Neural progenitor cell (in vitro differentiated cells): ENCODE measurements at regions not wholly inside any gene's neighbourhood (a gene's known extent, or its start where the extent isn't known, plus 50 kb on each side); places are given as distances from the start of the nearest gene placed in this dataset.
A peak's percentile ranks its signal among the peaks of the same experiment; 100 is the strongest.

Experiments
- DNase-seq: peaks from one replicate; pipeline ENCODE4 v3.0.0-alpha.2; 2016; ENCODE audit warnings: low spot score
- H2AFZ ChIP-seq: fragments of 200-600 bp; sonication (generic); replicated peaks from 2 replicates; pipeline ENCODE4 v1.6.1; 2016; ENCODE audit warnings: antibody characterized with exemption
- H3F3A ChIP-seq: fragments of 200-600 bp; sonication (generic); 2 replicates; pipeline ENCODE4 v1.6.1; 2016; ENCODE audit warnings: antibody characterized with exemption, low read depth
- H3K27ac ChIP-seq: fragments of 200-600 bp; sonication (generic); 2 replicates; pipeline ENCODE4 v1.5.1; 2016; ENCODE audit warnings: mild to moderate bottlenecking
- H3K27me3 ChIP-seq: fragments of 200-600 bp; sonication (generic); 2 replicates; pipeline ENCODE4 v1.6.1; 2016; ENCODE audit warnings: mild to moderate bottlenecking, moderate library complexity
- H3K36me3 ChIP-seq: fragments of 200-600 bp; sonication (generic); 2 replicates; pipeline ENCODE4 v1.5.1; 2016
- H3K4me1 ChIP-seq: fragments of 200-600 bp; sonication (generic); 2 replicates; pipeline ENCODE4 v1.6.1; 2016; ENCODE audit warnings: mixed run types
- H3K4me2 ChIP-seq: fragments of 200-600 bp; sonication (generic); 2 replicates; pipeline ENCODE4 v1.6.1; 2016
- H3K4me3 ChIP-seq: fragments of 200-600 bp; sonication (generic); 2 replicates; pipeline ENCODE4 v1.5.1; 2016
- H3K79me2 ChIP-seq: fragments of 200-600 bp; sonication (generic); 2 replicates; pipeline ENCODE4 v1.6.1; 2016; ENCODE audit warnings: low read depth
- H3K9ac ChIP-seq: fragments of 200-600 bp; sonication (generic); 2 replicates; pipeline ENCODE4 v1.6.1; 2016
- H3K9me3 ChIP-seq: fragments of 200-600 bp; sonication (generic); 2 replicates; pipeline ENCODE4 v1.5.1; 2016; ENCODE audit warnings: low read depth
- H4K20me1 ChIP-seq: fragments of 200-600 bp; sonication (generic); 2 replicates; pipeline ENCODE4 v1.6.1; 2016; ENCODE audit warnings: low read depth
- H3K27ac Mint-ChIP-seq: 3 replicates; pipeline ENCODE4 v1.8.0; 2021; ENCODE audit warnings: mixed read lengths
- H3K27me3 Mint-ChIP-seq: 2 replicates; pipeline ENCODE4 v1.8.0; 2022; ENCODE audit warnings: low read depth, mild to moderate bottlenecking, inconsistent platforms, moderate library complexity, mixed read lengths; ENCODE audit not compliant: insufficient read depth
- H3K36me3 Mint-ChIP-seq: 3 replicates; pipeline ENCODE4 v1.8.0; 2021; ENCODE audit warnings: mixed read lengths
- H3K4me1 Mint-ChIP-seq: 3 replicates; pipeline ENCODE4 v1.8.0; 2021; ENCODE audit warnings: mixed read lengths
- H3K4me3 Mint-ChIP-seq: 3 replicates; pipeline ENCODE4 v1.8.0; 2021; ENCODE audit warnings: mild to moderate bottlenecking, moderate library complexity, mixed read lengths
- H3K9me3 Mint-ChIP-seq: 3 replicates; pipeline ENCODE4 v1.8.0; 2020; ENCODE audit warnings: mixed read lengths
- CTCF ChIP-seq: fragments of 200-600 bp; sonication (generic); IDR thresholded peaks from 2 replicates; pipeline ENCODE4 v1.5.1; 2017; ENCODE audit warnings: antibody characterized with exemption, mild to moderate bottlenecking
- EZH2 ChIP-seq: fragments of 200-600 bp; sonication (generic); IDR thresholded peaks from 2 replicates; pipeline ENCODE4 v1.6.1; 2017; ENCODE audit warnings: antibody characterized with exemption, mild to moderate bottlenecking, moderate library complexity
- EZH2phosphoT487 ChIP-seq: fragments of 200-600 bp; sonication (generic); IDR thresholded peaks from 2 replicates; pipeline ENCODE4 v1.6.1; 2017; ENCODE audit warnings: antibody characterized with exemption

GRCh38 chr20:39492223-39492797 is 530.2 kb downstream of the DHX35 start:
- Histone ChIP-seq H3K36me3 (no peaks in the 10 kb centered on the region), H3K27me3 (no peaks in the 10 kb centered on the region), H3K4me1 (no peaks in the 10 kb centered on the region), H3K4me3 (no peak overlapping the region), H3K9me3 (no peaks in the 10 kb centered on the region), H3K9ac (no peak overlapping the region), H3F3A (no peaks in the 10 kb centered on the region), H4K20me1 (no peaks in the 10 kb centered on the region), H3K27ac (no peak overlapping the region), H2AFZ (peak overlapping the region; percentile 12), H3K79me2 (no peaks in the 10 kb centered on the region), H3K4me2 (no peak overlapping the region)
- H3K36me3 Mint-ChIP-seq: no peaks in the 10 kb centered on the region
- H3K27me3 Mint-ChIP-seq: peaks cover 5% of the 10 kb centered on the region
- no peak overlapping the region for H3K4me3 Mint-ChIP-seq
- DNase-seq: peak; percentile 11
- TF ChIP-seq CTCF: no peak
- no peak for TF ChIP-seq EZH2
- no peak for TF ChIP-seq EZH2phosphoT487
- H3K27ac Mint-ChIP-seq: peak overlapping the region; percentile 26
- H3K9me3 Mint-ChIP-seq: peaks cover 8% of the 10 kb centered on the region
- H3K4me1 Mint-ChIP-seq: peaks cover 13% of the 10 kb centered on the region

- Histone ChIP-seq H3K9me3 (no peaks in the 10 kb centered on the region), H3F3A (no peaks in the 10 kb centered on the region), H3K4me3 (no peak overlapping the region), H3K36me3 (no peaks in the 10 kb centered on the region), H3K4me1 (no peaks in the 10 kb centered on the region), H3K9ac (no peak overlapping the region), H2AFZ (no peak overlapping the region), H3K4me2 (no peak overlapping the region), H4K20me1 (no peaks in the 10 kb centered on the region), H3K27ac (no peak overlapping the region), H3K79me2 (no peaks in the 10 kb centered on the region), H3K27me3 (no peaks in the 10 kb centered on the region)
- no peaks in the 10 kb centered on the region for H3K36me3 Mint-ChIP-seq
- no peak overlapping the region for H3K4me3 Mint-ChIP-seq
- H3K27ac Mint-ChIP-seq: no peak overlapping the region
- peaks cover 8% of the 10 kb centered on the region for H3K9me3 Mint-ChIP-seq
- peaks cover 13% of the 10 kb centered on the region for H3K4me1 Mint-ChIP-seq
- TF ChIP-seq EZH2: no peak
- no peak for TF ChIP-seq EZH2phosphoT487
- TF ChIP-seq CTCF: no peak
- no peak for DNase-seq
- H3K27me3 Mint-ChIP-seq: peaks cover 5% of the 10 kb centered on the region
These were observed 529.6 kb downstream of the DHX35 start for GRCh38 chr20:39491711-39492110.

GRCh38 chr20:39489986-39490560 is 527.9 kb downstream of the DHX35 start:
- no peak overlapping the region for H3K4me3 Mint-ChIP-seq
- no peaks in the 10 kb centered on the region for H3K9me3 ChIP-seq
- H4K20me1 ChIP-seq: no peaks in the 10 kb centered on the region
- H3K27ac ChIP-seq: no peak overlapping the region
- H3K36me3 ChIP-seq: no peaks in the 10 kb centered on the region
- H3K9me3 Mint-ChIP-seq: peaks cover 8% of the 10 kb centered on the region
- no peak overlapping the region for H2AFZ ChIP-seq
- peaks cover 3% of the 10 kb centered on the region for H3K27me3 Mint-ChIP-seq
- no peak overlapping the region for H3K9ac ChIP-seq
- H3K27ac Mint-ChIP-seq: no peak overlapping the region
- H3K4me1 Mint-ChIP-seq: peaks cover 13% of the 10 kb centered on the region
- DNase-seq: no peak
- no peaks in the 10 kb centered on the region for H3K36me3 Mint-ChIP-seq
- no peaks in the 10 kb centered on the region for H3K4me1 ChIP-seq
- H3K4me2 ChIP-seq: no peak overlapping the region
- H3K27me3 ChIP-seq: no peaks in the 10 kb centered on the region
- H3K79me2 ChIP-seq: no peaks in the 10 kb centered on the region
- no peak overlapping the region for H3K4me3 ChIP-seq
- TF ChIP-seq EZH2: no peak
- no peak for TF ChIP-seq EZH2phosphoT487
- H3F3A ChIP-seq: no peaks in the 10 kb centered on the region

DNA sequence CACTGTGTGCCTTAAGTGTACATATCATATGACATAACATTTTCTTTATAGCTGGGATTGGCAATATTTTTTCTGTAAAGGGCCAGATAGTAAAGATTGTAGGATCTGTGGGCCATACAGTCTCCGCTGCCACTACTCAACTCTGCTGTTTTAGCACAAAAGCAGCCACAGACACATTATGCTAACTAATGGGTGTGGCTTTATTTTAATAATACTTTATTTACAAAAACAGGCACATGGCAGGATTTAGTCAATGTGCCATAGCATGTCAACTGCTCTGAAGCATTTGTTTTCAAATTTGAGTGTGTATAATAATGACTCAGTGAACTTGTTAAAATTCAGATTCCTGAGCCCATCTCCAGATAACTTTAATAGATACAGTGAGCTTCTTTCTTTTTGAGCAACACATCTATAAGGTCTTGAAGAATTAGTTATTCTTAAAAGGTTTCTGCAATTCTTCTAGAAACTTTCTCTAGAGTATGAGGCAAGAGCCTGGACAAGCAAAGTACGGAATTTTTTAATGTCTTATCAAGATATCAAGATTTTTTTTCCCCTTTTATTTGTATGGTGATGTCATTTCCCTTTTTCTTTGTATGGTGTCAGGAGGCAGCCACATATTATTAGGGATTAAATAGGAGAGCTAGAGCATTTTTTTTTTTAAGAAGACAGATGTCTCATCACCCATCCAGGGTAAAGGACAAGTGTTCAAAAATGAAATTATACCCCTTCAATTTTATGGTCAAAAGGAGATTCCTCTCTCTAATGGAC is 518.3 kb downstream of the DHX35 start:
- no peaks in the 10 kb centered on the region for H3K36me3 ChIP-seq
- no peak overlapping the region for H2AFZ ChIP-seq
- no peaks in the 10 kb centered on the region for H3K9me3 Mint-ChIP-seq
- no peak for DNase-seq
- H3K79me2 ChIP-seq: no peaks in the 10 kb centered on the region
- no peak for TF ChIP-seq CTCF
- no peak for TF ChIP-seq EZH2
- no peak for TF ChIP-seq EZH2phosphoT487
- H4K20me1 ChIP-seq: no peaks in the 10 kb centered on the region
- peaks cover 3% of the 10 kb centered on the region for H3K27me3 Mint-ChIP-seq
- H3K4me1 Mint-ChIP-seq: no peaks in the 10 kb centered on the region
- H3K4me3 Mint-ChIP-seq: no peak overlapping the region
- H3K27ac ChIP-seq: no peak overlapping the region
- no peaks in the 10 kb centered on the region for H3K9me3 ChIP-seq
- no peak overlapping the region for H3K27ac Mint-ChIP-seq
- H3K36me3 Mint-ChIP-seq: no peaks in the 10 kb centered on the region
- no peaks in the 10 kb centered on the region for H3F3A ChIP-seq
- no peaks in the 10 kb centered on the region for H3K4me1 ChIP-seq
- no peaks in the 10 kb centered on the region for H3K27me3 ChIP-seq
- no peak overlapping the region for H3K9ac ChIP-seq
- H3K4me2 ChIP-seq: no peak overlapping the region
- no peak overlapping the region for H3K4me3 ChIP-seq
